GM18951 (cell line): ENCODE measurements at regions not wholly inside any gene's neighbourhood (a gene's known extent, or its start where the extent isn't known, plus 50 kb on each side); places are given as distances from the start of the nearest gene placed in this dataset.
"Not testable (repeated sequence)": the region's sequence is repeated elsewhere in the genome, so short reads cannot be mapped to it uniquely, and the experiment has no call there.

ENCODE experiments used
- POLR2A ChIP-seq: IDR thresholded peaks from 4 replicates; pipeline ENCODE4 v1.6.1; 2011; ENCODE audit warnings: mild to moderate bottlenecking; ENCODE audit not compliant: insufficient read length, insufficient read depth; ENCODE audit errors: extremely low read depth
- in situ Hi-C: fragments of 300-500 bp; cut with MboI; formaldehyde crosslinking; loops from one replicate; pipeline ENCODE4 v1.12.0; 2022; ENCODE audit warnings: low sequenced_read_pairs, mixed read lengths, inconsistent platforms; ENCODE audit not compliant: unreplicated experiment

GRCh38 chr7:138295049-138295637 is 164.9 kb upstream of the TRIM24 start:
- in situ Hi-C loops = no loop called here
- TF ChIP-seq POLR2A = no peak

GRCh38 chr7:138297526-138297925 is 162.5 kb upstream of the TRIM24 start:
- in situ Hi-C loops = no loop called here
- no peak for TF ChIP-seq POLR2A

GRCh38 chr7:138299066-138299465 is 161.0 kb upstream of the TRIM24 start:
- no peak for TF ChIP-seq POLR2A
- in situ Hi-C loops = no loop called here

- in situ Hi-C loops = no loop called here
- TF ChIP-seq POLR2A = no peak
Observed at GRCh38 chr7:138303230-138304070, 156.6 kb upstream of the TRIM24 start.

- in situ Hi-C loops = no loop called here
- no peak for TF ChIP-seq POLR2A
Observed at GRCh38 chr7:138304071-138304320, 156.1 kb upstream of the TRIM24 start.

- no peak for TF ChIP-seq POLR2A
- in situ Hi-C loops = no loop called here
Observed at GRCh38 chr7:138307633-138308032, 152.4 kb upstream of the TRIM24 start.

GRCh38 chr7:138308136-138308535 is 151.9 kb upstream of the TRIM24 start:
- no peak for TF ChIP-seq POLR2A
- in situ Hi-C loops = no loop called here

- in situ Hi-C loops = no loop called here
- TF ChIP-seq POLR2A = no peak
Observed at GRCh38 chr7:138309186-138309585, 150.9 kb upstream of the TRIM24 start.

- in situ Hi-C loops = no loop called here
- TF ChIP-seq POLR2A = no peak
Observed at GRCh38 chr7:138313829-138314178, 146.3 kb upstream of the TRIM24 start.

GRCh38 chr7:138316421-138317043 is 143.5 kb upstream of the TRIM24 start:
- no peak for TF ChIP-seq POLR2A
- in situ Hi-C loops = no loop called here

- no peak for TF ChIP-seq POLR2A
Observed at GRCh38 chr7:138317044-138317596, 142.9 kb upstream of the TRIM24 start.

GRCh38 chr7:138324941-138325340 is 135.1 kb upstream of the TRIM24 start:
- no peak for TF ChIP-seq POLR2A
- in situ Hi-C loops = no loop called here

More at GRCh38 chr7:138317044-138317596, 142.9 kb upstream of the TRIM24 start:
- in situ Hi-C loops = no loop called here

GRCh38 chr7:138325434-138325833 is 134.6 kb upstream of the TRIM24 start:
- TF ChIP-seq POLR2A = no peak
- in situ Hi-C loops = no loop called here

GRCh38 chr7:138328215-138328614 is 131.8 kb upstream of the TRIM24 start:
- in situ Hi-C loops = no loop called here
- TF ChIP-seq POLR2A = no peak

- in situ Hi-C loops = not testable (repeated sequence)
Observed at GRCh38 chr7:138332850-138333249, 127.2 kb upstream of the TRIM24 start.
